Panc1 (cell line): ENCODE measurements at regions not wholly inside any gene's neighbourhood (a gene's known extent, or its start where the extent isn't known, plus 50 kb on each side); places are given as distances from the start of the nearest gene placed in this dataset.

Experiments
- ATAC-seq: fragments of 200-7000 bp; cut with Tn5 transposase; 2 replicates; pipeline ENCODE4 v1.9.1; 2020; ENCODE audit warnings: mild to moderate bottlenecking, moderate library complexity
- BruUV-seq: library from RNA; stranded (reverse); fragments of 400-500 nt; replicated peaks from 2 replicates; lab custom pipeline; 2021; lab: Mats Ljungman, UMichigan
- CTCF ChIA-PET: fragments of 300-600 bp; sonication (Branson Sonifier 250); formaldehyde crosslinking; loops from one replicate; lab custom pipeline; 2022; ENCODE audit warnings: antibody characterized with exemption; lab: Charles Lee
- POLR2A ChIA-PET: fragments of 300-600 bp; sonication (Branson Sonifier 250); formaldehyde crosslinking; loops from one replicate; lab custom pipeline; 2022; ENCODE audit warnings: antibody characterized with exemption; lab: Charles Lee
- DNase-seq: peaks from one replicate; pipeline ENCODE4 v3.0.0-alpha.2; 2010; ENCODE audit warnings: low read depth, low spot score
- H3K27ac ChIP-seq: 2 replicates; pipeline ENCODE4 v1.5.1; 2011; ENCODE audit warnings: mild to moderate bottlenecking, low read length, inconsistent platforms
- H3K27me3 ChIP-seq: fragments of 200-500 bp; sonication (Bioruptor generic); 2 replicates; pipeline ENCODE4 v1.6.0; 2014; ENCODE audit warnings: low read length, inconsistent platforms; ENCODE audit not compliant: control insufficient read depth, insufficient read depth
- H3K36me3 ChIP-seq: fragments of 200-500 bp; sonication (Bioruptor generic); 2 replicates; pipeline ENCODE4 v1.5.1; 2014; ENCODE audit warnings: inconsistent platforms, mild to moderate bottlenecking, low read length, moderate library complexity; ENCODE audit not compliant: control insufficient read depth, insufficient read depth
- H3K4me1 ChIP-seq: 2 replicates; pipeline ENCODE4 v1.5.1; 2011; ENCODE audit warnings: inconsistent platforms, mild to moderate bottlenecking, low read length, moderate library complexity; ENCODE audit not compliant: control insufficient read depth, insufficient read depth
- H3K4me3 ChIP-seq, 2 experiments: 2 replicates each; pipeline ENCODE4 v1.5.1; 2011 to 2012; ENCODE audit warnings: low read depth in 2 of 2, low read length in 2 of 2, mild to moderate bottlenecking in 2 of 2, inconsistent platforms in 1 of 2, moderate library complexity in 1 of 2
- H3K9me3 ChIP-seq: fragments of 200-500 bp; sonication (Bioruptor generic); 2 replicates; pipeline ENCODE4 v1.5.1; 2014; ENCODE audit warnings: low read depth, mild to moderate bottlenecking, inconsistent platforms, low read length, moderate library complexity; ENCODE audit not compliant: control insufficient read depth, insufficient read depth
- CTCF ChIP-seq: fragments of 450-650 bp; IDR thresholded peaks from 2 replicates; pipeline ENCODE4 v1.5.1; 2017; ENCODE audit warnings: mild to moderate bottlenecking
- POLR2AphosphoS5 ChIP-seq: IDR thresholded peaks from 2 replicates; pipeline ENCODE4 v1.6.1; 2012; ENCODE audit warnings: mild to moderate bottlenecking, low read depth, low read length, moderate library complexity
- REST ChIP-seq, 2 experiments: IDR thresholded peaks; 2 replicates each; pipeline ENCODE4 v1.6.1; 2011 to 2012; ENCODE audit warnings: low read depth in 2 of 2, control low read depth in 1 of 2, low read length in 1 of 2, mild to moderate bottlenecking in 1 of 2, moderate library complexity in 1 of 2; ENCODE audit not compliant: insufficient read depth in 1 of 2
- SIN3A ChIP-seq: IDR thresholded peaks from 2 replicates; pipeline ENCODE4 v1.6.1; 2012; ENCODE audit warnings: low read depth, mild to moderate bottlenecking, low read length, moderate library complexity, borderline replicate concordance; ENCODE audit not compliant: insufficient read depth
- TCF7L2 ChIP-seq: IDR thresholded peaks from 2 replicates; pipeline ENCODE4 v1.6.1; 2011; ENCODE audit warnings: mild to moderate bottlenecking, low read depth, low read length, inconsistent platforms
- in situ Hi-C: cut with HindIII; loops from 2 replicates; pipeline ENCODE4 v1.10.0; 2016; ENCODE audit warnings: low sequenced_read_pairs, low pct_unique_long_range_greater_than_20kb
- intact Hi-C: fragments of 100-400 bp; cut with micrococcal nuclease; formaldehyde crosslinking; loops from one replicate; pipeline ENCODE4 v1.10.0; 2022; ENCODE audit not compliant: unreplicated experiment

GRCh38 chr4:16334601-16335000, 108.3 kb upstream of the TAPT1 start:
- intact Hi-C loops: no loop called here

GRCh38 chr4:16329797-16330134, 103.5 kb upstream of the TAPT1 start:
- Histone ChIP-seq H3K27me3 (no peaks in the 10 kb centered on the region), H3K9me3 (no peaks in the 10 kb centered on the region), H3K4me3 (no peak overlapping the region), H3K36me3 (no peaks in the 10 kb centered on the region), H3K27ac (no peak overlapping the region), H3K4me1 (no peaks in the 10 kb centered on the region)
- in situ Hi-C loops (no loop called here), intact Hi-C loops (no loop called here)
- no peak for DNase-seq
- POLR2A ChIA-PET: no interaction called here
- no peak for ATAC-seq
- TF ChIP-seq SIN3A (no peak), REST (IDR thresholded peaks at IDR 0.05; ENCODE audit: insufficient read depth in 1 of 2, low read depth in 2 of 2, low read length in 1 of 2) (no peak), CTCF (no peak)
- CTCF ChIA-PET: no interaction called here
- BruUV-seq: no TSS peak

More at GRCh38 chr4:16334601-16335000, 108.3 kb upstream of the TAPT1 start:
- no TSS peak for BruUV-seq
- Histone ChIP-seq H3K27me3 (no peaks in the 10 kb centered on the region), H3K9me3 (no peaks in the 10 kb centered on the region), H3K4me1 (no peaks in the 10 kb centered on the region), H3K27ac (no peak overlapping the region), H3K36me3 (no peaks in the 10 kb centered on the region), H3K4me3 (no peak overlapping the region)
- ATAC-seq (no peak), DNase-seq (no peak)
- ChIA-PET POLR2A (no interaction called here), CTCF (no interaction called here)
- TF ChIP-seq TCF7L2 (no peak), REST (IDR thresholded peaks at IDR 0.05; ENCODE audit: insufficient read depth in 1 of 2, low read depth in 2 of 2, low read length in 1 of 2) (no peak), CTCF (no peak), SIN3A (no peak), POLR2AphosphoS5 (no peak)
- in situ Hi-C loops: no loop called here
